LNCAP (cell line): ENCODE measurements at regions not wholly inside any gene's neighbourhood (a gene's known extent, or its start where the extent isn't known, plus 50 kb on each side); places are given as distances from the start of the nearest gene placed in this dataset.

Experiments used
- TF ChIP-seq, protein P1 (sequence below): fragments of 450-650 bp; IDR thresholded peaks from 2 replicates; pipeline ENCODE4 v1.5.1; 2017; ENCODE audit warnings: mild to moderate bottlenecking

DNA sequence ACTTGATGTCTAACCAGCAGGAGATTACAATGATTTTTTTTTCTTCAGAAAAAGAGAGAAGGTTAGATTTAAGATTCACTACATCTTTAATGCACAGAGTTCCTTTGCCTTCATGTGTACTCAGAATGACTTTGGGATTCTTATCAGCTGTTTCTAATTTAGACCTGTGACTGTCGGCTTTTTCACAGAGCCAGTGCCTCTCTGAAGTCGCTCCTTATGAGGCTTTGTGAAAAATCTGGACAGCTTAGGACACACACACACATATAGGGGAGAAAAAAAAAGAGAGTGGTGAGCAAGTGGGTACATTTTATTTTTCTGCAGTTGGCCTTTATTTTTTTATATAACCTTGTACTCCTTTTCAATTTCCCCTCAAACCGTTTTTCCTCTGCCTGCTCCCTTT, 893.1 kb upstream of the CELF4 start:
- TF ChIP-seq, protein P1, sequence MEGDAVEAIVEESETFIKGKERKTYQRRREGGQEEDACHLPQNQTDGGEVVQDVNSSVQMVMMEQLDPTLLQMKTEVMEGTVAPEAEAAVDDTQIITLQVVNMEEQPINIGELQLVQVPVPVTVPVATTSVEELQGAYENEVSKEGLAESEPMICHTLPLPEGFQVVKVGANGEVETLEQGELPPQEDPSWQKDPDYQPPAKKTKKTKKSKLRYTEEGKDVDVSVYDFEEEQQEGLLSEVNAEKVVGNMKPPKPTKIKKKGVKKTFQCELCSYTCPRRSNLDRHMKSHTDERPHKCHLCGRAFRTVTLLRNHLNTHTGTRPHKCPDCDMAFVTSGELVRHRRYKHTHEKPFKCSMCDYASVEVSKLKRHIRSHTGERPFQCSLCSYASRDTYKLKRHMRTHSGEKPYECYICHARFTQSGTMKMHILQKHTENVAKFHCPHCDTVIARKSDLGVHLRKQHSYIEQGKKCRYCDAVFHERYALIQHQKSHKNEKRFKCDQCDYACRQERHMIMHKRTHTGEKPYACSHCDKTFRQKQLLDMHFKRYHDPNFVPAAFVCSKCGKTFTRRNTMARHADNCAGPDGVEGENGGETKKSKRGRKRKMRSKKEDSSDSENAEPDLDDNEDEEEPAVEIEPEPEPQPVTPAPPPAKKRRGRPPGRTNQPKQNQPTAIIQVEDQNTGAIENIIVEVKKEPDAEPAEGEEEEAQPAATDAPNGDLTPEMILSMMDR, result no peak

DNA sequence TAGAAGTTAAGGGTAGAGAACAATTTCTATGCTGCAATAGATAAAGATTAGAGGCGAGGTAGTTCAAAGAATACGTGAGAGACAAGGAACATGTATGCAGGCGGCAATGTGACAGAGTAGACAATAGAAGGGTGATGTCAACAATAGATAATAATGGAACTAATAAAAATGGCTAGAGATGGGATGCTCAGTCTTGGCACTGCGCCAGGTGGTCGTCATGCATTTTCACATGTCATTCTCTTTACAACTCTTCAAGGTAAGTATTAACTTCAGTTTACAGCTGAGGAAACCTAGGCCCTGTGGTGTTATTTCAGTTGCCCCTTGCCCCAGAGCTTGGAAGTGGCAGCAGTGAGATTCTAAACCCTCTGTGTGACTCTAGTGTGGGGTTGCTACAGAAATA, 890.7 kb upstream of the CELF4 start:
- TF ChIP-seq, protein P1, result no peak

DNA sequence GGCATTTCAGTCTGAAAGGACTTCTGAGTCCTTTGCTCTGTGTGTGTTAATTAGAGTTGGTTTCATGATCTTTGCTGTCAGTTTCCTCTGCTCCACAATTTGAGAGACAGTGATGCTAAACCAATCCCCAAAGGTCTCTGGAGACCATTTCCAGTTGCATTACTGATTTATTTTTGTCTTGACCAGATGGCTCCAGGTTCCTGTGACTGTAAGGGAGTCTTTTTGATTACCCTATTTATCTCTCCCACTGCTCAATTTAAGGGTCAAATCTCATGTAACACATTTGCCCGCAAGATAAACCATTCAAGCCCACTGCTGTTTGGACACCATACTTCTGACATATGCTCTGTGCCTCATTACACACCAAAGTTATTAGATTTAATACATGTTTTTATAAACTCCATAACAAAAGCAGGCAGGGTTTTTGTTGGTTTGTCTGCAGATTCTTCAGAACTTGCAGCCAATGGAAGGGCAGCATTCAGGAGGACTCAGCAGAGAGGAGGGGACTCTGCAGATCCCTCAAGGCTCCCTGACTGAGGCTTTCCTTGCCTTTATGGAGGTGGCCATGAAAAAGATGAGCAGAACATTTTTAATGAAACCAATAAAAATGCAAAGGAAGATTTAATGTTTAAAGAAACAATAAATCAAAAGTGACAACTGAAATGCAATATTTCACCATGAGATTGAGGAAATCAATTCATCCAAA, 889.3 kb upstream of the CELF4 start:
- TF ChIP-seq, protein P1, result no peak

DNA sequence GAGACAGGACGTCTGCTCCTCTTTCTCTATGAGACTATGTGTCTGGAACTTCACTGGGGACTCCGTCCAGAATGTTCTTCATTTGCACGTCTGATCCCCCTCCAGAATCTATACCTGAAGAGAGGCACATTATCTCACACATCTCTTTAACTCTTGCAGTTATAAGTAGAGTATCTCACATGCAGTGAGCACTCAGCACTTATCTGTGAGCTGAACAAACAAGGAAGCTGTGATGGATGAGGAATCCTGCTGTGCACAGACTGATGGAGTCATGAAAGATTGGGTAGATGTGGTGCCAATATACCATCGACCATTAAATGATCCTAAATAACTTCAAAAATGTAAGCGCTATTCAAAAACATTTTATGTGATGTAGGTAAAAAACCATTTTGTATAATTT, 888.3 kb upstream of the CELF4 start:
- TF ChIP-seq, protein P1, result no peak

DNA sequence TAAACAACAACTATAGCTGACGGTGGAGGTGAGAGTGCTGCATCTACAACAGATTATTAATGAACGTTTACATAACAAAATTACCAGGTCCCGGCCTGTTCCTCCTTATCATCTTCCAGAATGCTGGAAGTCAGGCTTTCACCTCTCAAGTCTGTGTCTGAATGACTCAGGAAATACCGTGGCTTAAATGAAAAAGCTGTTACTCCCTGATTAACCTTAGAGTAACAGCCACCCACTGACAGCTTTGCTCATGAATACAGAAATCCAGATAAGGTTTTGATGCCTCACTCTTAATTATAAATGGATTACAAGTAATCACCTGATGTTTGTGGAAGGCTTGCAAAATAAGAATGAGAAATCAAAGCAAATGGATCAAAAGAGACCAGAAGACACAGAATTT, 885.3 kb upstream of the CELF4 start:
- TF ChIP-seq, protein P1, result no peak

DNA sequence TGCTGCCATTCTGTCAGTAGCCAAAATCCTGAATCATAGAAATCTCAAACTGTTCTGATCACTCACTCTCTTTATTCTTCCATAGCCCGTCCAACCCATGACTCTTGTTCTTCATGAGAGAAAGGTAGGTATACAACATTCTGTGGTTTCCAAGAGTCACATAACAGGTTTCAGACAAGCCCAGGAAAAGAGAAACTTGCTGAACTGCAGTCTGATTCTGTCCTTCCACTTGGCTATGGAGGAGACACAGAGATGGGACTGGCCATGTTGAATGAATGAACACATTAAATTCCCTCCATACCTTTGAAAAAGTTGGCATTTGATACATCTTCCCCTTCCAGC, 880.2 kb upstream of the CELF4 start:
- TF ChIP-seq, protein P1, result no peak

DNA sequence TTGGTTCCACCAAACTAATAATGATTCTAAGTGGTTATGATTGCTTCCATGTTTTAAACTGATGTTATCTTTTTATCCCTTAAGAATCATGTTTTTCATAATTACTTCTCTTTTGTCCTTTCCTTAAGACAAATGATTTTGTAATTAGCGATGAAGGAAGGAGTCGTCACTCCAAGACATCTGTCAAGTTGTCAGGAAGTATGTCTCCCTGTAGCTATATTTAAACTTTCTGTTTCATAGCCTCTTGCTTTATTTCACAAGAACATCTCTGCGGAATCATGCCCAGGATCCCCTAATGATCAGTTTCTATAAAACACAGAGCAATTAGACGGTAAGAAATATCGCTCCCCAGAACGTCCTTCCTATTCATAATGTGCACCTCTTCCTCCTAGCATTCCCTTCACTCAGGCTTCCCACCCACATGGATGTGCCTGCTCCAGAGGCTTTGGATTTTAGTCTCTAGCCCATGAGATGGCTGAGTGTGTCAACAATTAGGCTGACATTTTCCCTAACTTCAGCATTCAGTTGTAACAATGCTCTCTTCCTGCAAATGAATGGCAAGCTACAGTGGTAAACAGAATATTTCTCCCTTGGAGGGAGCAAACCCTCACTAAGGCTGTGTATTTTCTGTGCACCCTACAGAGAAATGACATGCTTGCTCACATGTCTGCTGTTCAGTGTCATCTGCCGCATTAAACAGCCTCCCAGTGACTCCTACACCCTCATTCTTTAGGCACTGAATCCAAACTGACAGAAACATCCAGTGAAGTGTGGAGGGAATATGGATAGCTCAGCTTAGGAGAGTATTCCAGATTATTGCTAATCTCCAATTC, 879.6 kb upstream of the CELF4 start:
- TF ChIP-seq, protein P1, result no peak
